GM12878 (cell line): ENCODE measurements at regions not wholly inside any gene's neighbourhood (a gene's known extent, or its start where the extent isn't known, plus 50 kb on each side); places are given as distances from the start of the nearest gene placed in this dataset.

Experiments used
- CHD4 ChIP-seq: fragments of 200-600 bp; sonication (generic); IDR thresholded peaks from 2 replicates; pipeline ENCODE4 v1.6.1; 2016; ENCODE audit warnings: mild to moderate bottlenecking
- HDAC6 ChIP-seq: fragments of 200-600 bp; sonication (generic); IDR thresholded peaks from one replicate; pipeline ENCODE4 v1.8.0; 2017; ENCODE audit warnings: antibody characterized with exemption; ENCODE audit not compliant: unreplicated experiment
- MLLT1 ChIP-seq: fragments of 450-650 bp; IDR thresholded peaks from 2 replicates; pipeline ENCODE4 v1.6.1; 2016; ENCODE audit warnings: mild to moderate bottlenecking
- NFYA ChIP-seq: IDR thresholded peaks from 2 replicates; pipeline ENCODE4 v1.6.1; 2011; ENCODE audit warnings: low read depth, mild to moderate bottlenecking, low read length, improper control_type of control experiment, borderline replicate concordance
- STAT1 ChIP-seq: fragments of 450-650 bp; conservative IDR thresholded peaks from 2 replicates; pipeline ENCODE4 v1.6.1; 2014; ENCODE audit warnings: antibody characterized with exemption, mild to moderate bottlenecking
- ZNF274 ChIP-seq: IDR thresholded peaks from one replicate; pipeline ENCODE4 v1.8.0; 2011; ENCODE audit not compliant: insufficient read length, insufficient read depth
- TF ChIP-seq, protein P1 (sequence below), 3 experiments: IDR thresholded peaks in 2 of 3; conservative IDR thresholded peaks in 1 of 3; 2 replicates each; pipeline ENCODE4 v1.5.1; 2011; ENCODE audit warnings: low read depth in 3 of 3, low read length in 3 of 3, mild to moderate bottlenecking in 3 of 3, control low read depth in 2 of 3, moderate library complexity in 2 of 3, inconsistent platforms in 1 of 3, mixed read lengths in 1 of 3; ENCODE audit not compliant: control insufficient read depth in 2 of 3, insufficient read depth in 1 of 3; ENCODE audit errors: extremely low read depth in 1 of 3
- TF ChIP-seq, protein P2 (sequence below): IDR thresholded peaks from 2 replicates; pipeline ENCODE4 v1.6.1; 2012; ENCODE audit warnings: low read depth, low read length, improper control_type of control experiment

GRCh38 chr3:116863822-116864589, 154.4 kb downstream of the TUSC7 start (continued):
- TF ChIP-seq, protein P1, sequence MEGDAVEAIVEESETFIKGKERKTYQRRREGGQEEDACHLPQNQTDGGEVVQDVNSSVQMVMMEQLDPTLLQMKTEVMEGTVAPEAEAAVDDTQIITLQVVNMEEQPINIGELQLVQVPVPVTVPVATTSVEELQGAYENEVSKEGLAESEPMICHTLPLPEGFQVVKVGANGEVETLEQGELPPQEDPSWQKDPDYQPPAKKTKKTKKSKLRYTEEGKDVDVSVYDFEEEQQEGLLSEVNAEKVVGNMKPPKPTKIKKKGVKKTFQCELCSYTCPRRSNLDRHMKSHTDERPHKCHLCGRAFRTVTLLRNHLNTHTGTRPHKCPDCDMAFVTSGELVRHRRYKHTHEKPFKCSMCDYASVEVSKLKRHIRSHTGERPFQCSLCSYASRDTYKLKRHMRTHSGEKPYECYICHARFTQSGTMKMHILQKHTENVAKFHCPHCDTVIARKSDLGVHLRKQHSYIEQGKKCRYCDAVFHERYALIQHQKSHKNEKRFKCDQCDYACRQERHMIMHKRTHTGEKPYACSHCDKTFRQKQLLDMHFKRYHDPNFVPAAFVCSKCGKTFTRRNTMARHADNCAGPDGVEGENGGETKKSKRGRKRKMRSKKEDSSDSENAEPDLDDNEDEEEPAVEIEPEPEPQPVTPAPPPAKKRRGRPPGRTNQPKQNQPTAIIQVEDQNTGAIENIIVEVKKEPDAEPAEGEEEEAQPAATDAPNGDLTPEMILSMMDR (IDR thresholded peaks at IDR 0.05 in 2 of 3, conservative IDR thresholded peaks at IDR 0.05 in 1 of 3; ENCODE audit: control insufficient read depth in 2 of 3, extremely low read depth in 1 of 3, insufficient read depth in 1 of 3, low read depth in 3 of 3, low read length in 3 of 3): peak; percentile 45 to 64 (median 62); a peak in 5 of 6 replicates
- TF ChIP-seq NFYA (no peak), CHD4 (no peak), HDAC6 (no peak), MLLT1 (no peak), STAT1 (no peak), ZNF274 (no peak)
- TF ChIP-seq, protein P2, sequence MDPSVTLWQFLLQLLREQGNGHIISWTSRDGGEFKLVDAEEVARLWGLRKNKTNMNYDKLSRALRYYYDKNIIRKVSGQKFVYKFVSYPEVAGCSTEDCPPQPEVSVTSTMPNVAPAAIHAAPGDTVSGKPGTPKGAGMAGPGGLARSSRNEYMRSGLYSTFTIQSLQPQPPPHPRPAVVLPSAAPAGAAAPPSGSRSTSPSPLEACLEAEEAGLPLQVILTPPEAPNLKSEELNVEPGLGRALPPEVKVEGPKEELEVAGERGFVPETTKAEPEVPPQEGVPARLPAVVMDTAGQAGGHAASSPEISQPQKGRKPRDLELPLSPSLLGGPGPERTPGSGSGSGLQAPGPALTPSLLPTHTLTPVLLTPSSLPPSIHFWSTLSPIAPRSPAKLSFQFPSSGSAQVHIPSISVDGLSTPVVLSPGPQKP: no peak
